Adrenal gland (tissue), 5 donors: ENCODE measurements at regions not wholly inside any gene's neighbourhood (a gene's known extent, or its start where the extent isn't known, plus 50 kb on each side); places are given as distances from the start of the nearest gene placed in this dataset.
"Not testable (repeated sequence)": the region's sequence is repeated elsewhere in the genome, so short reads cannot be mapped to it uniquely, and the experiment has no call there.

Experiments used
- CTCF ChIP-seq, 6 experiments: fragments of 450-650 bp in 4 of 6; fragments of 200-600 bp in 2 of 6; sonication (generic) in 1 of 6; IDR thresholded peaks; 1 replicate in 5 of 6; 2 replicates in 1 of 6; pipeline versions ENCODE4 v1.5.1 to v1.8.0; 2016 to 2021; ENCODE audit warnings: antibody characterized with exemption in 6 of 6, mild to moderate bottlenecking in 2 of 6, moderate library complexity in 1 of 6
- POLR2A ChIP-seq, 2 donors: fragments of 450-650 bp; IDR thresholded peaks; one replicate each; pipeline ENCODE4 v1.6.1; 2017; ENCODE audit warnings: antibody characterized with exemption in 2 of 2, mild to moderate bottlenecking in 2 of 2, moderate library complexity in 1 of 2
- donor health status: DM: no; HTN: no; CAD: no.

GRCh38 chr3:75579981-75580782 lies 83.9 kb upstream of the FRG2C start:
- peak in 4 of 6 experiments; percentile 10 to 90 (median 82) for TF ChIP-seq CTCF (IDR thresholded peaks at IDR 0.05)
- not testable (repeated sequence) for TF ChIP-seq POLR2A (IDR thresholded peaks at IDR 0.05)
